K562 (cell line): ENCODE measurements at regions not wholly inside any gene's neighbourhood (a gene's known extent, or its start where the extent isn't known, plus 50 kb on each side); places are given as distances from the start of the nearest gene placed in this dataset.

ENCODE experiments used
- DEAF1 ChIP-seq: fragments of 450-650 bp; formaldehyde crosslinking; IDR thresholded peaks from 2 replicates; pipeline ENCODE4 v1.4.0; 2020; ENCODE audit warnings: mild to moderate bottlenecking, moderate library complexity
- LARP7 ChIP-seq: fragments of 450-650 bp; IDR thresholded peaks from 2 replicates; pipeline ENCODE4 v1.6.1; 2016
- LCOR ChIP-seq: sonication (generic); formaldehyde crosslinking; IDR thresholded peaks from 2 replicates; pipeline ENCODE4 v1.8.0; 2022; ENCODE audit warnings: mild to moderate bottlenecking, missing genetic modification reagents
- NCOA1 ChIP-seq: fragments of 450-650 bp; IDR thresholded peaks from 2 replicates; pipeline ENCODE4 v1.6.1; 2016; ENCODE audit warnings: low read depth
- PRPF4 ChIP-seq: fragments of 200-400 bp; formaldehyde crosslinking; IDR thresholded peaks from one replicate; pipeline ENCODE4 v1.6.1; 2017; ENCODE audit warnings: low read length, low read depth, mild to moderate bottlenecking; ENCODE audit not compliant: insufficient read depth, poor library complexity, severe bottlenecking
- ZNF407 ChIP-seq: fragments of 450-650 bp; IDR thresholded peaks from 2 replicates; pipeline ENCODE4 v1.6.1; 2016; ENCODE audit warnings: low read depth

GRCh38 chr12:63317880-63318279, 166.9 kb upstream of the AVPR1A start (continued):
- TF ChIP-seq PRPF4 (no peak), LARP7 (no peak), ZNF407 (no peak), NCOA1 (no peak), DEAF1 (CRISPR knock-in tag) (no peak), LCOR (CRISPR knock-in tag) (no peak)
